Head of caudate nucleus (tissue), 42 donors: ENCODE measurements at regions not wholly inside any gene's neighbourhood (a gene's known extent, or its start where the extent isn't known, plus 50 kb on each side); places are given as distances from the start of the nearest gene placed in this dataset.
A peak's percentile ranks its signal among the peaks of the same experiment; 100 is the strongest.

Experiments
- DNase-seq, 42 donors: peaks; one replicate each; pipeline versions ENCODE4 v3.0.0 to v3.0.0-alpha.2; 2020 to 2021; ENCODE audit warnings: mixed read lengths in 7 of 42
- intact Hi-C: fragments of 100-400 bp; cut with DNase I; formaldehyde crosslinking; loops from one replicate; pipeline ENCODE4 v1.15.0; 2022

- intact Hi-C loops = loop anchor here (10.0 kb wide), 1 partner anchor 118 kb away; no protein-coding TSS in a partner anchor
- no peak for DNase-seq
Observed at GRCh38 chr2:121943285-121943684, 187.8 kb downstream of the TSN start.

- intact Hi-C loops = loop anchor here (10.0 kb wide), 1 partner anchor 119 kb away; no protein-coding TSS in a partner anchor
- DNase-seq = peak in 22 of 42 donors; percentile 5 to 64 (median 32)
Observed at GRCh38 chr2:121944072-121944831, 188.8 kb downstream of the TSN start.

- intact Hi-C loops = loop anchor here (10.0 kb wide), 1 partner anchor 123 kb away; no protein-coding TSS in a partner anchor
- DNase-seq = no peak
Observed at GRCh38 chr2:121947674-121948073, 192.2 kb downstream of the TSN start.

- intact Hi-C loops = loop anchor here (10.0 kb wide), 1 partner anchor 124 kb away; no protein-coding TSS in a partner anchor
- peak in 1 of 42 donors; percentile 18 for DNase-seq
Observed at GRCh38 chr2:121949271-121949670, 193.8 kb downstream of the TSN start.

- DNase-seq = peak in 1 of 42 donors; percentile 34
- intact Hi-C loops = no loop called here
Observed at GRCh38 chr2:121955426-121955825, 200.0 kb downstream of the TSN start.

GRCh38 chr2:121955872-121956271 is 200.4 kb downstream of the TSN start:
- peak in 1 of 42 donors; percentile 25 for DNase-seq
- intact Hi-C loops = no loop called here

GRCh38 chr2:121960251-121960650 is 204.8 kb downstream of the TSN start:
- intact Hi-C loops = no loop called here
- DNase-seq = no peak

GRCh38 chr2:121961761-121962160 is 206.3 kb downstream of the TSN start:
- intact Hi-C loops = no loop called here
- DNase-seq = no peak

GRCh38 chr2:121965661-121966060 is 210.2 kb downstream of the TSN start:
- intact Hi-C loops = no loop called here
- no peak for DNase-seq

GRCh38 chr2:121966663-121967062 is 211.2 kb downstream of the TSN start:
- DNase-seq = no peak
- intact Hi-C loops = no loop called here

GRCh38 chr2:121969166-121969565 is 213.7 kb downstream of the TSN start:
- intact Hi-C loops = no loop called here
- DNase-seq = peak in 1 of 42 donors; percentile 27

- intact Hi-C loops = no loop called here
- DNase-seq = no peak
Observed at GRCh38 chr2:121969766-121970639, 214.6 kb downstream of the TSN start.

- DNase-seq = no peak
- intact Hi-C loops = no loop called here
Observed at GRCh38 chr2:121972203-121972602, 216.8 kb downstream of the TSN start.

GRCh38 chr2:121974897-121975661 is 219.6 kb downstream of the TSN start:
- DNase-seq = peak in 40 of 42 donors; percentile 7 to 79 (median 42)
- intact Hi-C loops = no loop called here

GRCh38 chr2:121976926-121977325 is 221.5 kb downstream of the TSN start:
- intact Hi-C loops = no loop called here
- DNase-seq = no peak

- intact Hi-C loops = no loop called here
- DNase-seq = no peak
Observed at GRCh38 chr2:121977326-121977725, 221.9 kb downstream of the TSN start.

- intact Hi-C loops = no loop called here
- DNase-seq = no peak
Observed at GRCh38 chr2:121992700-121993099, 237.2 kb downstream of the TSN start.

- peak in 1 of 42 donors; percentile 13 for DNase-seq
- intact Hi-C loops = no loop called here
Observed at GRCh38 chr2:121993682-121994081, 238.2 kb downstream of the TSN start.
